GM23338 (cell line): ENCODE measurements at regions not wholly inside any gene's neighbourhood (a gene's known extent, or its start where the extent isn't known, plus 50 kb on each side); places are given as distances from the start of the nearest gene placed in this dataset.

Source experiments
- ATAC-seq: fragments of 200-7000 bp; cut with Tn5 transposase; 3 replicates; pipeline ENCODE4 v1.9.1; 2020
- DNase-seq: peaks from one replicate; pipeline ENCODE4 v3.0.0-alpha.2; 2015; ENCODE audit warnings: low spot score
- H2AFZ ChIP-seq: fragments of 200-600 bp; sonication (generic); 2 replicates; pipeline ENCODE4 v1.8.0; 2016; ENCODE audit warnings: antibody characterized with exemption, mild to moderate bottlenecking, moderate library complexity
- H3F3A ChIP-seq: fragments of 200-600 bp; sonication (generic); replicated peaks from 2 replicates; pipeline ENCODE4 v1.8.0; 2017; ENCODE audit warnings: antibody characterized with exemption, mixed run types, low read depth
- H3K27ac ChIP-seq: fragments of 200-600 bp; sonication (generic); 2 replicates; pipeline ENCODE4 v1.6.1; 2016; ENCODE audit warnings: low read depth
- H3K27me3 ChIP-seq: fragments of 200-600 bp; sonication (generic); 2 replicates; pipeline ENCODE4 v1.8.0; 2016; ENCODE audit warnings: mild to moderate bottlenecking, mixed run types, moderate library complexity; ENCODE audit not compliant: insufficient read depth
- H3K36me3 ChIP-seq: fragments of 200-600 bp; sonication (generic); 2 replicates; pipeline ENCODE4 v1.8.0; 2016; ENCODE audit warnings: mild to moderate bottlenecking; ENCODE audit not compliant: insufficient read depth
- H3K4me1 ChIP-seq: fragments of 200-600 bp; sonication (generic); 2 replicates; pipeline ENCODE4 v1.8.0; 2016; ENCODE audit warnings: mild to moderate bottlenecking, moderate library complexity; ENCODE audit not compliant: insufficient read depth
- H3K4me2 ChIP-seq: fragments of 200-600 bp; sonication (generic); 2 replicates; pipeline ENCODE4 v1.7.1; 2017; ENCODE audit warnings: mixed run types
- H3K4me3 ChIP-seq: fragments of 200-600 bp; sonication (generic); 2 replicates; pipeline ENCODE4 v1.6.1; 2016; ENCODE audit warnings: mixed run types
- H3K79me2 ChIP-seq: fragments of 200-600 bp; sonication (generic); replicated peaks from 2 replicates; pipeline ENCODE4 v1.8.0; 2017; ENCODE audit warnings: mild to moderate bottlenecking; ENCODE audit not compliant: insufficient read depth
- H3K9me2 ChIP-seq: fragments of 200-600 bp; sonication (generic); 2 replicates; pipeline ENCODE4 v1.8.0; 2017; ENCODE audit not compliant: insufficient read depth
- H4K20me1 ChIP-seq: fragments of 200-600 bp; sonication (generic); replicated peaks from 2 replicates; pipeline ENCODE4 v1.8.0; 2017; ENCODE audit warnings: mild to moderate bottlenecking; ENCODE audit not compliant: insufficient read depth
- H3K27ac Mint-ChIP-seq: 2 replicates; pipeline ENCODE4 v1.8.0; 2020; ENCODE audit warnings: inconsistent platforms, mild to moderate bottlenecking, moderate library complexity, mixed read lengths
- H3K27me3 Mint-ChIP-seq: 3 replicates; pipeline ENCODE4 v1.8.0; 2022; ENCODE audit warnings: low read depth, mild to moderate bottlenecking, moderate library complexity, mixed read lengths, inconsistent platforms; ENCODE audit not compliant: insufficient read depth, poor library complexity
- H3K36me3 Mint-ChIP-seq: 3 replicates; pipeline ENCODE4 v1.8.0; 2021; ENCODE audit warnings: low read depth, mild to moderate bottlenecking, inconsistent platforms, moderate library complexity, mixed read lengths
- H3K4me1 Mint-ChIP-seq: 3 replicates; pipeline ENCODE4 v1.8.0; 2020; ENCODE audit warnings: mild to moderate bottlenecking, inconsistent platforms, mixed read lengths
- H3K4me3 Mint-ChIP-seq: 3 replicates; pipeline ENCODE4 v1.8.0; 2021; ENCODE audit warnings: moderate library complexity, mild to moderate bottlenecking, inconsistent platforms, mixed read lengths
- H3K9me3 Mint-ChIP-seq: 3 replicates; pipeline ENCODE4 v1.8.0; 2020; ENCODE audit warnings: moderate library complexity, mild to moderate bottlenecking, inconsistent platforms, mixed read lengths
- CREB1 ChIP-seq: fragments of 250-450 bp; sonication (Bioruptor Pico); IDR thresholded peaks from 2 replicates; pipeline ENCODE4 v1.5.0; 2020; ENCODE audit warnings: low read depth, mild to moderate bottlenecking, moderate library complexity
- EZH2 ChIP-seq: fragments of 200-600 bp; sonication (generic); IDR thresholded peaks from one replicate; pipeline ENCODE4 v1.8.0; 2017; ENCODE audit warnings: antibody characterized with exemption, mild to moderate bottlenecking, low read depth; ENCODE audit not compliant: unreplicated experiment
- NANOG ChIP-seq: IDR thresholded peaks from 2 replicates; pipeline ENCODE4 v1.6.1; 2016; ENCODE audit warnings: antibody characterized with exemption, borderline replicate concordance
- STAT1 ChIP-seq: IDR thresholded peaks from one replicate; pipeline ENCODE4 v1.6.1; 2016; ENCODE audit warnings: antibody characterized with exemption; ENCODE audit not compliant: unreplicated experiment
- ZNF114 ChIP-seq: fragments of 250-450 bp; sonication (Bioruptor Pico); IDR thresholded peaks from 2 replicates; pipeline ENCODE4 v1.5.0; 2020; ENCODE audit warnings: mild to moderate bottlenecking, moderate library complexity
- TF ChIP-seq, protein P1 (sequence below), 2 experiments: fragments of 200-600 bp in 1 of 2; sonication (generic) in 1 of 2; conservative IDR thresholded peaks; 2 replicates each; pipeline versions ENCODE4 v1.5.1 to v1.6.1; 2016 to 2017; ENCODE audit warnings: antibody characterized with exemption in 2 of 2, low read depth in 2 of 2, mild to moderate bottlenecking in 2 of 2, moderate library complexity in 1 of 2
- TF ChIP-seq, protein P2 (sequence below): fragments of 250-450 bp; sonication (Bioruptor Pico); IDR thresholded peaks from 2 replicates; pipeline ENCODE4 v1.5.0; 2020; ENCODE audit warnings: mild to moderate bottlenecking, moderate library complexity

DNA sequence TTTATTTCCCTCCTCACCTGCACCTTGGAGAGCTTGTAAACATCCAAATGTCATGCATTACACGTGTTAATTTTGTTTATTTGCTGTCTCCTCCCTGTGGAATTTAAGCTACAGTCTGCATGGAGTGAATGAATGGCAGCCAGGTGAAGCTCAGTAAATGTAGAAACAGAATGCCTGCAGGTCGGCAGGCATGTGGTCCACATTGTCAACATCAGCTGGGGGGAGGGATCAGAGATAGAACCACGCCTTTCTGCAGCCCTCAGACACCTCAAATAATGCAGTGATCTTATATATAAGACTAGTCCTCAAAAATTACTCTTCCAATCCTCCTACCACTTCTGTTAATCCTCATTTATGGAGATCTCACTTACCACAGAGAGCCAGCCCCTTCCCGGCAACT lies 131.2 kb upstream of the KIT start:
- H3K27me3 ChIP-seq: no peaks in the 10 kb centered on the region
- ATAC-seq (peak; percentile 52), DNase-seq (no peak)
- H3K4me3 Mint-ChIP-seq: no peak overlapping the region
- no peaks in the 10 kb centered on the region for H3K36me3 ChIP-seq
- no peaks in the 10 kb centered on the region for H3K36me3 Mint-ChIP-seq
- H3K79me2 ChIP-seq: no peaks in the 10 kb centered on the region
- no peak overlapping the region for H3K27ac Mint-ChIP-seq
- no peaks in the 10 kb centered on the region for H3F3A ChIP-seq
- peaks cover 15% of the 10 kb centered on the region for H3K4me1 Mint-ChIP-seq
- H3K4me2 ChIP-seq: no peak overlapping the region
- H3K27me3 Mint-ChIP-seq: peaks cover 1% of the 10 kb centered on the region
- H4K20me1 ChIP-seq: no peaks in the 10 kb centered on the region
- no peak overlapping the region for H3K4me3 ChIP-seq
- H3K27ac ChIP-seq: no peak overlapping the region
- no peak for TF ChIP-seq CREB1 (CRISPR knock-in tag)
- TF ChIP-seq NANOG: no peak
- TF ChIP-seq ZNF114 (CRISPR knock-in tag): no peak
- TF ChIP-seq STAT1: no peak
- TF ChIP-seq, protein P1, sequence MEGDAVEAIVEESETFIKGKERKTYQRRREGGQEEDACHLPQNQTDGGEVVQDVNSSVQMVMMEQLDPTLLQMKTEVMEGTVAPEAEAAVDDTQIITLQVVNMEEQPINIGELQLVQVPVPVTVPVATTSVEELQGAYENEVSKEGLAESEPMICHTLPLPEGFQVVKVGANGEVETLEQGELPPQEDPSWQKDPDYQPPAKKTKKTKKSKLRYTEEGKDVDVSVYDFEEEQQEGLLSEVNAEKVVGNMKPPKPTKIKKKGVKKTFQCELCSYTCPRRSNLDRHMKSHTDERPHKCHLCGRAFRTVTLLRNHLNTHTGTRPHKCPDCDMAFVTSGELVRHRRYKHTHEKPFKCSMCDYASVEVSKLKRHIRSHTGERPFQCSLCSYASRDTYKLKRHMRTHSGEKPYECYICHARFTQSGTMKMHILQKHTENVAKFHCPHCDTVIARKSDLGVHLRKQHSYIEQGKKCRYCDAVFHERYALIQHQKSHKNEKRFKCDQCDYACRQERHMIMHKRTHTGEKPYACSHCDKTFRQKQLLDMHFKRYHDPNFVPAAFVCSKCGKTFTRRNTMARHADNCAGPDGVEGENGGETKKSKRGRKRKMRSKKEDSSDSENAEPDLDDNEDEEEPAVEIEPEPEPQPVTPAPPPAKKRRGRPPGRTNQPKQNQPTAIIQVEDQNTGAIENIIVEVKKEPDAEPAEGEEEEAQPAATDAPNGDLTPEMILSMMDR (conservative IDR thresholded peaks at IDR 0.05; ENCODE audit: low read depth in 2 of 2): no peak
- H3K9me3 Mint-ChIP-seq: no peaks in the 10 kb centered on the region; the same call in 2 of the 3 replicates
- no peak overlapping the region for H2AFZ ChIP-seq
- H3K9me2 ChIP-seq: no peaks in the 10 kb centered on the region; the same call in 1 of the 2 replicates
- H3K4me1 ChIP-seq: peaks cover 8% of the 10 kb centered on the region

DNA sequence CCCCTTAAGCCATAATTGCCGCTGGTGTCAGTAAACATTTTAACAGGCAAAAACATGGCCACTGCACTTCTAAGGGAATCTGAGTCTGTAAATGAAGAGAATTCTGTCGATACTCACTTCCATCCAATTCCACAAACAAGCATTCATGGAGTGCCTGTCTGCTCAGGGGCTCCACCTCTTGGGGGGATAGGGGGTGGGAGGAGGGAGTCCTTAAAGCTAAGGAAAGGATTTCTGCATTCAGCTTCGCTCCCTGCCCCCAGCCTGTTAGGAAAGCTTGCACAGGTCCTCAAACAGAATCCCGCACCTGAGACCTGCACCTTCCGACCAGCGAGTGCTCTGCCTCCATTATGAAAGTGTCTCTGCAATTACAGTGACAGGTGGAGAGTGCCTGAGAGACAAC lies 130.2 kb upstream of the KIT start:
- Histone ChIP-seq H3K4me2 (no peak overlapping the region), H3K79me2 (no peaks in the 10 kb centered on the region), H3K27ac (no peak overlapping the region), H4K20me1 (no peaks in the 10 kb centered on the region), H3K4me1 (peaks cover 8% of the 10 kb centered on the region), H3F3A (no peaks in the 10 kb centered on the region), H2AFZ (peak overlapping the region; percentile 87), H3K36me3 (no peaks in the 10 kb centered on the region), H3K4me3 (no peak overlapping the region), H3K27me3 (no peaks in the 10 kb centered on the region), H3K9me2 (no peaks in the 10 kb centered on the region; the same call in 1 of the 2 replicates)
- H3K27ac Mint-ChIP-seq: no peak overlapping the region
- no peaks in the 10 kb centered on the region for H3K36me3 Mint-ChIP-seq
- peak; percentile 79 for ATAC-seq
- peak; percentile 51 for DNase-seq
- H3K4me3 Mint-ChIP-seq: no peak overlapping the region
- no peaks in the 10 kb centered on the region; the same call in 2 of the 3 replicates for H3K9me3 Mint-ChIP-seq
- TF ChIP-seq, protein P2, sequence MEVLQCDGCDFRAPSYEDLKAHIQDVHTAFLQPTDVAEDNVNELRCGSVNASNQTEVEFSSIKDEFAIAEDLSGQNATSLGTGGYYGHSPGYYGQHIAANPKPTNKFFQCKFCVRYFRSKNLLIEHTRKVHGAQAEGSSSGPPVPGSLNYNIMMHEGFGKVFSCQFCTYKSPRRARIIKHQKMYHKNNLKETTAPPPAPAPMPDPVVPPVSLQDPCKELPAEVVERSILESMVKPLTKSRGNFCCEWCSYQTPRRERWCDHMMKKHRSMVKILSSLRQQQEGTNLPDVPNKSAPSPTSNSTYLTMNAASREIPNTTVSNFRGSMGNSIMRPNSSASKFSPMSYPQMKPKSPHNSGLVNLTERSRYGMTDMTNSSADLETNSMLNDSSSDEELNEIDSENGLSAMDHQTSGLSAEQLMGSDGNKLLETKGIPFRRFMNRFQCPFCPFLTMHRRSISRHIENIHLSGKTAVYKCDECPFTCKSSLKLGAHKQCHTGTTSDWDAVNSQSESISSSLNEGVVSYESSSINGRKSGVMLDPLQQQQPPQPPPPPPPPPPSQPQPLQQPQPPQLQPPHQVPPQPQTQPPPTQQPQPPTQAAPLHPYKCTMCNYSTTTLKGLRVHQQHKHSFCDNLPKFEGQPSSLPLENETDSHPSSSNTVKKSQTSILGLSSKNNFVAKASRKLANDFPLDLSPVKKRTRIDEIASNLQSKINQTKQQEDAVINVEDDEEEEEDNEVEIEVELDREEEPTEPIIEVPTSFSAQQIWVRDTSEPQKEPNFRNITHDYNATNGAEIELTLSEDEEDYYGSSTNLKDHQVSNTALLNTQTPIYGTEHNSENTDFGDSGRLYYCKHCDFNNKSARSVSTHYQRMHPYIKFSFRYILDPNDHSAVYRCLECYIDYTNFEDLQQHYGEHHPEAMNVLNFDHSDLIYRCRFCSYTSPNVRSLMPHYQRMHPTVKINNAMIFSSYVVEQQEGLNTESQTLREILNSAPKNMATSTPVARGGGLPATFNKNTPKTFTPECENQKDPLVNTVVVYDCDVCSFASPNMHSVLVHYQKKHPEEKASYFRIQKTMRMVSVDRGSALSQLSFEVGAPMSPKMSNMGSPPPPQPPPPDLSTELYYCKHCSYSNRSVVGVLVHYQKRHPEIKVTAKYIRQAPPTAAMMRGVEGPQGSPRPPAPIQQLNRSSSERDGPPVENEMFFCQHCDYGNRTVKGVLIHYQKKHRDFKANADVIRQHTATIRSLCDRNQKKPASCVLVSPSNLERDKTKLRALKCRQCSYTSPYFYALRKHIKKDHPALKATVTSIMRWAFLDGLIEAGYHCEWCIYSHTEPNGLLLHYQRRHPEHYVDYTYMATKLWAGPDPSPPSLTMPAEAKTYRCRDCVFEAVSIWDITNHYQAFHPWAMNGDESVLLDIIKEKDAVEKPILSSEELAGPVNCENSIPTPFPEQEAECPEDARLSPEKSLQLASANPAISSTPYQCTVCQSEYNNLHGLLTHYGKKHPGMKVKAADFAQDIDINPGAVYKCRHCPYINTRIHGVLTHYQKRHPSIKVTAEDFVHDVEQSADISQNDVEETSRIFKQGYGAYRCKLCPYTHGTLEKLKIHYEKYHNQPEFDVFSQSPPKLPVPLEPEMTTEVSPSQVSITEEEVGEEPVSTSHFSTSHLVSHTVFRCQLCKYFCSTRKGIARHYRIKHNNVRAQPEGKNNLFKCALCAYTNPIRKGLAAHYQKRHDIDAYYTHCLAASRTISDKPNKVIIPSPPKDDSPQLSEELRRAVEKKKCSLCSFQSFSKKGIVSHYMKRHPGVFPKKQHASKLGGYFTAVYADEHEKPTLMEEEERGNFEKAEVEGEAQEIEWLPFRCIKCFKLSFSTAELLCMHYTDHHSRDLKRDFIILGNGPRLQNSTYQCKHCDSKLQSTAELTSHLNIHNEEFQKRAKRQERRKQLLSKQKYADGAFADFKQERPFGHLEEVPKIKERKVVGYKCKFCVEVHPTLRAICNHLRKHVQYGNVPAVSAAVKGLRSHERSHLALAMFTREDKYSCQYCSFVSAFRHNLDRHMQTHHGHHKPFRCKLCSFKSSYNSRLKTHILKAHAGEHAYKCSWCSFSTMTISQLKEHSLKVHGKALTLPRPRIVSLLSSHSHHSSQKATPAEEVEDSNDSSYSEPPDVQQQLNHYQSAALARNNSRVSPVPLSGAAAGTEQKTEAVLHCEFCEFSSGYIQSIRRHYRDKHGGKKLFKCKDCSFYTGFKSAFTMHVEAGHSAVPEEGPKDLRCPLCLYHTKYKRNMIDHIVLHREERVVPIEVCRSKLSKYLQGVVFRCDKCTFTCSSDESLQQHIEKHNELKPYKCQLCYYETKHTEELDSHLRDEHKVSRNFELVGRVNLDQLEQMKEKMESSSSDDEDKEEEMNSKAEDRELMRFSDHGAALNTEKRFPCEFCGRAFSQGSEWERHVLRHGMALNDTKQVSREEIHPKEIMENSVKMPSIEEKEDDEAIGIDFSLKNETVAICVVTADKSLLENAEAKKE (CRISPR knock-in tag): no peak
- TF ChIP-seq, protein P1 (conservative IDR thresholded peaks at IDR 0.05; ENCODE audit: low read depth in 2 of 2): peak; percentile 34 to 38
- TF ChIP-seq EZH2: no peak
- no peak for TF ChIP-seq NANOG
- peaks cover 15% of the 10 kb centered on the region for H3K4me1 Mint-ChIP-seq
- peaks cover 1% of the 10 kb centered on the region for H3K27me3 Mint-ChIP-seq
